ENCODE measurements at regions not wholly inside any gene's neighbourhood (a gene's known extent, or its start where the extent isn't known, plus 50 kb on each side); places are given as distances from the start of the nearest gene placed in this dataset.
"Not testable (repeated sequence)": the region's sequence is repeated elsewhere in the genome, so short reads cannot be mapped to it uniquely, and the experiment has no call there.

DNA sequence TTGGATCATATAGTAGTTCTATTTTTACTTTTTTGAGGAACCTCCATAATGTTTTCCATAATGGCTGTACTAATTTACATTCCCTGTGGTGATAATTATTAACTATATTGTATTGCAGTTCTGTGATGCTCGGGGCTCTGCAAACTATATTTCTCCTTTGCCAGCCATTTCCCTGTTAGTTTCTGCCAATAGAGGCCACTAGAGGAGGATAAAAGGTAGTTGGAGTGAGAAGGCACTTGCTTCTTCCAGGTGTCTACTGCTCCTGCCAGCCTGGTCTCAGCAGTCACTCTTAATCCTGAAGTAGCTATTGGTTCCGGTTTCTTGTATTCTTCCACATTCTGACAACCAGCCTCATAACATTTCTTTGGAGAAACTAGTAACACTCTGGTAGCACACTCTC, 233.9 kb upstream of the GBE1 start:
- TF ChIP-seq, protein P1, sequence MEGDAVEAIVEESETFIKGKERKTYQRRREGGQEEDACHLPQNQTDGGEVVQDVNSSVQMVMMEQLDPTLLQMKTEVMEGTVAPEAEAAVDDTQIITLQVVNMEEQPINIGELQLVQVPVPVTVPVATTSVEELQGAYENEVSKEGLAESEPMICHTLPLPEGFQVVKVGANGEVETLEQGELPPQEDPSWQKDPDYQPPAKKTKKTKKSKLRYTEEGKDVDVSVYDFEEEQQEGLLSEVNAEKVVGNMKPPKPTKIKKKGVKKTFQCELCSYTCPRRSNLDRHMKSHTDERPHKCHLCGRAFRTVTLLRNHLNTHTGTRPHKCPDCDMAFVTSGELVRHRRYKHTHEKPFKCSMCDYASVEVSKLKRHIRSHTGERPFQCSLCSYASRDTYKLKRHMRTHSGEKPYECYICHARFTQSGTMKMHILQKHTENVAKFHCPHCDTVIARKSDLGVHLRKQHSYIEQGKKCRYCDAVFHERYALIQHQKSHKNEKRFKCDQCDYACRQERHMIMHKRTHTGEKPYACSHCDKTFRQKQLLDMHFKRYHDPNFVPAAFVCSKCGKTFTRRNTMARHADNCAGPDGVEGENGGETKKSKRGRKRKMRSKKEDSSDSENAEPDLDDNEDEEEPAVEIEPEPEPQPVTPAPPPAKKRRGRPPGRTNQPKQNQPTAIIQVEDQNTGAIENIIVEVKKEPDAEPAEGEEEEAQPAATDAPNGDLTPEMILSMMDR (IDR thresholded peaks at IDR 0.05; ENCODE audit: low read depth, low read length): peak; percentile 8
- in situ Hi-C loops (cut with HindIII; ENCODE audit: low sequenced_read_pairs): no loop called here
- DNase-seq (ENCODE audit: low read depth, low spot score): no peak
- no peak overlapping the region for H3K4me3 ChIP-seq (ENCODE audit: low read depth, low read length)

DNA sequence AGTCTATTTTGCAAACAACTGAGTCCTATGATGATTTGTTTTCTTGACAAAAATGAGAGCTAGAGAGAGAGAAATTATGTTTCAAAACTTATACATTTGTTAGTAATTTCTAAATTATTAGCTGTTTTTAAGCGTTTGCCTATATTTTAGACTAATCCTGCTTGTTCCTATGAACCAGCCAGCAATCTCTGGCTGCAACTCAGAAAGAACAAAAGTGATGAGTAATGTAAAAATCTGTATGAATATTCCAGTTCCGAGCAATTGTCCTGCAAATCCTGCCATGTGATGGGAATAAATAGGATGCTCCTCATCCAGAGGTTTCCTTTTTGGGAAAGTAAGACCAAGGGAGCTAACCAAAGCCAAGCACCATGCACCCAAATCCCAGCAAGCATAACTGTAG, 228.3 kb upstream of the GBE1 start:
- DNase-seq (ENCODE audit: low read depth, low spot score): no peak
- in situ Hi-C loops (cut with HindIII; ENCODE audit: low sequenced_read_pairs): no loop called here
- no peak overlapping the region for H3K4me3 ChIP-seq (ENCODE audit: low read depth, low read length)
- TF ChIP-seq, protein P1 (IDR thresholded peaks at IDR 0.05; ENCODE audit: low read depth, low read length): no peak

DNA sequence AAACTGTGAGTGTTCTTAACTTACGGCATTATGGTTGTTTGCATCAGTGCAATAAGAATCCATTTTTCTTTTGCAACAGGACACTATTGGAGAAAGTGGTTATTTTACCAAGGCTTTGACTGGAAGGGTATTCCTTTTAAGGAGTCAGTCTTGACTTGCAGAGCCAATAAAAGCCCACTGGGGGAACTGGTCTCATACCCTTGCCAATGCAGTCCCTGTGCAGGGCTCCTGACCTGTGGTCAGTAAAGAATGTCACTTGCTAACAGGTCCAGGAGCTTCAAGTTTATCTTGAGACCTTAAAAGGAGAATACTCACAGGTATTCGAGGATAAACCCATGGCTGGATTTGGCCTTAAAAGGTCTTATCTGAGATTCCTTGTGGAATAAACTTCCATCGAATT, 227.8 kb upstream of the GBE1 start:
- H3K4me3 ChIP-seq (ENCODE audit: low read depth, low read length): no peak overlapping the region
- TF ChIP-seq, protein P1 (IDR thresholded peaks at IDR 0.05; ENCODE audit: low read depth, low read length): no peak
- no peak for DNase-seq (ENCODE audit: low read depth, low spot score)
- in situ Hi-C loops (cut with HindIII; ENCODE audit: low sequenced_read_pairs): no loop called here

DNA sequence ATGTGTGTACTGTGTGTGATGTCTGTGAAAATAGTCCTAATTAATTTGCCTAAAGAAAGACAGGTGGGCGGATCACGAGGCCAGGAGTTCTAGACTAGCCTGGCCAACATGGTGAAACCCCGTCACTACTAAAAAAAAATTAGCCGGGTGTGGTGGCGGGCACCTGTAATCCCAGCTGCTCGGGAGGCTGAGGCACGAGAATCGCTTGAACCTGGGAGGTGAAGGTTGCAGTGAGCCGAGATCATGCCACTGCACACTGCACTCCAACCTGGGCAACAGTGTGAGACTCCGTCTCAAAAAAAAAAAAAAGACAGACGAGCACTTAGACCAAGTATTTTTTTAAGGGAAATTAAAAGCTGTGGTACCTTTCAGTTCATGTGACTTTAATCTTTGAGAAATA, 226.0 kb upstream of the GBE1 start:
- H3K4me3 ChIP-seq (ENCODE audit: low read depth, low read length); in situ Hi-C loops (cut with HindIII; ENCODE audit: low sequenced_read_pairs); DNase-seq (ENCODE audit: low read depth, low spot score): not testable (repeated sequence)

DNA sequence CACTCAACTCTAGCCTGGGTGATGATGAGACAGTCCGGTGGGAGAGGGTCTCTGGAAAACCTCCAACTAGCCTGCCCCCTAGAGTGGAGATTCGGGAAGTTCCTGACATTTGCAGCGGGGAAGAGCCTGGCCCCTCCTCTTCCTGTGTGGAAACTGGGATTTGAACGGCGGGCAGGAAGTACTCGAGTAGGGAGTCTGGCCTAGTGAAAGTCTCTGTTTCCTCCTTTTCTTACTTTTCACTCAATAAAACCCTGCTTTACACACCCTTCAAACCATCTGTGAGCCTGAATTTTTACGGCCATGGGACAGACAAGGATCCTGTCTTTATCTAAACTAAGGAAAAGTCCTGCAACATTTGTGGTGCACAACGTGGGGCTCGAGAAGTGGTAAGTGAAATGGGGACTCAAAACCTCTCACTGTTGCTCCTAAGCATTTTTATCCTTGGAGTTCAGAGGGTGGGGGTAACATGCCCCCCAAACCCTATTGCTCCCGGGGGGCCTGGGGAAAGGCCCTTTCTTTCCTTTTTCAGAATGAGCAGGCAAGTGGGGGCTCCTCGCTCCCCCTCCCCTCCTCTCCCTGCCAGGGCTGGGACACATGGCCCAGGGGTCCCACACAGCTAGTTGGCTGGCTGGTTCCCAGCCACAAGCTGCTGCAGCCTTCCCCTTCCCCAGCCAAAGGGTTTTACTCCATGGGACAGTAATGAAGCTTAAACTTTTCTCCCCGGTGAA, 224.7 kb upstream of the GBE1 start:
- TF ChIP-seq, protein P1 (IDR thresholded peaks at IDR 0.05; ENCODE audit: low read depth, low read length): no peak
- in situ Hi-C loops (cut with HindIII; ENCODE audit: low sequenced_read_pairs): no loop called here
- DNase-seq (ENCODE audit: low read depth, low spot score): no peak
- H3K4me3 ChIP-seq (ENCODE audit: low read depth, low read length): no peak overlapping the region

DNA sequence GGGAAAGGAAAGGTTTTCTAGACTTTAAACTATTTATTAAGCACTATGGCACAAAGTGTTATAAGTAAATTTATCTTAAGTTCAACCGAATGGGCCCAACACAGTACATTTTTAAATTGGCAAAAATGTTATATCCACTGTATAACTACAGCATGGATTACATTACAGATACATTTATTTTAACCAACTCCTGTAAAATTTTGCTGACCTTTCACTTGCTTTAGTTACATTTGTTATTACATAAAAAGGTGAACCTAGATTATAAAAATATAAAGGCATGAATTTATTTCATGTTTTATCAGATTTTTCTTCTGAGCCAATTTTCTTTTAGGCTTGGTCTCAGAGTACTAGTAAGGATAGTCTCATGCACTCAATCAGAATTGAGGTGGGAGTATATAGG, 221.9 kb upstream of the GBE1 start:
- TF ChIP-seq, protein P1 (IDR thresholded peaks at IDR 0.05; ENCODE audit: low read depth, low read length): no peak
- DNase-seq (ENCODE audit: low read depth, low spot score): no peak
- in situ Hi-C loops (cut with HindIII; ENCODE audit: low sequenced_read_pairs): no loop called here

DNA sequence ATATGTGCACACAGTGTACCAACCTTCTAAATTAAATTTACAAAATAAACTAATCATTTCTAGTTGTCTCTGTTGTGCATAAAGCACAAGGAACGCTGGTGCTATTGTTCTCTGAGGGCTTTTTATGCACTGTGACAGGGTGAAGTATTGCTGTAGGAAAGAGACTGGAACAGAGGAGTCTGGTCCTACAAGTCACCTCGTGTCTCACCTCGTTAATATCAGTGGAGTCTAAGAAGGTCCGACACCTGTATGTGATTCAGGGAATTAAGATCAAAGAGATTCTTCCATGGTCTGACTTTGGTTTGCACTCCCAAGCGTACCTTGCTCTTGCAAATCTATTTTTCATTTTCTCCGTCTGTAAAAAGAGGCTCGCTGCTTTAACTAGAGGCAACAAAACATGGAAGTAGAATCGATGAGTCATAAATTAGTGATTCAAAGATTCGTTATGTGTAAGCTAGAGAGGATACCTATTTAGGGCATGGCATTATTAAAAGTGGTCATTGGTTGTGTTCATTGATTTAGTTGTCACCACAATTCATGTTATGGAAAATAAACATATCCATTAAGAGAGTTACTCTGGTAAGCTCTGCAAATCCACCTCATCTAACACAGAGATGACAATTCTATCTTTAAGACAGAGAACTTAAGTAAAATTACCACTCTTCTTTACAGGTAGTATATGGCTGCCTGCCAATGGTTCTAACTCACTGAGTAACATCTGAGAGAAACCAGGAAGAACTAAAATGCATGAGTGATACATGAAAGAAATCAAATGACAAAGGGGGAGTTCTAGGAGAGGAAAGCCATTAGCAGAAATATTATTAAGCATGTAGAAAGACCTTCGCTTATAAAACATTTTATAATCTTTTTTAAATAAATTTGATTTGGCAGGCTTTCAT, 219.4 kb upstream of the GBE1 start:
- in situ Hi-C loops (cut with HindIII; ENCODE audit: low sequenced_read_pairs): no loop called here
- TF ChIP-seq, protein P1 (IDR thresholded peaks at IDR 0.05; ENCODE audit: low read depth, low read length): no peak
- H3K4me3 ChIP-seq (ENCODE audit: low read depth, low read length): no peak overlapping the region
- DNase-seq (ENCODE audit: low read depth, low spot score): no peak

More for the DNA sequence above, 221.9 kb upstream of the GBE1 start:
- H3K4me3 ChIP-seq (ENCODE audit: low read depth, low read length): no peak overlapping the region

All from astrocyte of the spinal cord (primary cell).